ENCODE measurements at regions not wholly inside any gene's neighbourhood (a gene's known extent, or its start where the extent isn't known, plus 50 kb on each side); places are given as distances from the start of the nearest gene placed in this dataset.

DNA sequence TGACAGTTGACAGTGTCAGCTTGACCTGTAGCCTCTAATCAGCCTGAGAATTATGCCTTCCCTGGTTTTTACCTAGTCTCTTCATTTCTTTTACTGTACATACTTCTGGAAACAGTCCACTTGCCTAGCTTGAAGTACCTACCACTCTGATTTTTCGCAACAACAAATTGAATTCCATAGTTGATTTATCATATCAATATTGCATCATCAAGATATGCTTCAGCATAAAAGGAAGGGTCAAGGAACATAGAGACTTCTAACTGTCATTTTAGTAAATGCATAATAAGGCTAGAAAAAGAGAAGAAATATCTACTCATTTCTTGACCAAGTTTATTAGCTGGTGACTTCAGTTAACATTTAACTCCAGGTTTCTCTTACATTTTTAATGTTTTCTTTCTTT is 174.2 kb upstream of the FAR2 start:
- Mint-ChIP-seq H3K36me3 (ENCODE audit: low read depth) (no peaks in the 10 kb centered on the region), H3K9me3 (no peaks in the 10 kb centered on the region), H3K27ac (no peak overlapping the region), H3K4me1 (ENCODE audit: low read depth) (no peaks in the 10 kb centered on the region), H3K4me3 (no peak overlapping the region), H3K27me3 (peaks cover 8% of the 10 kb centered on the region)
- DNase-seq (no peak), ATAC-seq (no peak)
- ChIA-PET CTCF (no interaction called here), POLR2A (no interaction called here)
- intact Hi-C loops (cut with micrococcal nuclease), result no loop called here
- TF ChIP-seq, protein P1, sequence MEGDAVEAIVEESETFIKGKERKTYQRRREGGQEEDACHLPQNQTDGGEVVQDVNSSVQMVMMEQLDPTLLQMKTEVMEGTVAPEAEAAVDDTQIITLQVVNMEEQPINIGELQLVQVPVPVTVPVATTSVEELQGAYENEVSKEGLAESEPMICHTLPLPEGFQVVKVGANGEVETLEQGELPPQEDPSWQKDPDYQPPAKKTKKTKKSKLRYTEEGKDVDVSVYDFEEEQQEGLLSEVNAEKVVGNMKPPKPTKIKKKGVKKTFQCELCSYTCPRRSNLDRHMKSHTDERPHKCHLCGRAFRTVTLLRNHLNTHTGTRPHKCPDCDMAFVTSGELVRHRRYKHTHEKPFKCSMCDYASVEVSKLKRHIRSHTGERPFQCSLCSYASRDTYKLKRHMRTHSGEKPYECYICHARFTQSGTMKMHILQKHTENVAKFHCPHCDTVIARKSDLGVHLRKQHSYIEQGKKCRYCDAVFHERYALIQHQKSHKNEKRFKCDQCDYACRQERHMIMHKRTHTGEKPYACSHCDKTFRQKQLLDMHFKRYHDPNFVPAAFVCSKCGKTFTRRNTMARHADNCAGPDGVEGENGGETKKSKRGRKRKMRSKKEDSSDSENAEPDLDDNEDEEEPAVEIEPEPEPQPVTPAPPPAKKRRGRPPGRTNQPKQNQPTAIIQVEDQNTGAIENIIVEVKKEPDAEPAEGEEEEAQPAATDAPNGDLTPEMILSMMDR (IDR thresholded peaks at IDR 0.05), result no peak

DNA sequence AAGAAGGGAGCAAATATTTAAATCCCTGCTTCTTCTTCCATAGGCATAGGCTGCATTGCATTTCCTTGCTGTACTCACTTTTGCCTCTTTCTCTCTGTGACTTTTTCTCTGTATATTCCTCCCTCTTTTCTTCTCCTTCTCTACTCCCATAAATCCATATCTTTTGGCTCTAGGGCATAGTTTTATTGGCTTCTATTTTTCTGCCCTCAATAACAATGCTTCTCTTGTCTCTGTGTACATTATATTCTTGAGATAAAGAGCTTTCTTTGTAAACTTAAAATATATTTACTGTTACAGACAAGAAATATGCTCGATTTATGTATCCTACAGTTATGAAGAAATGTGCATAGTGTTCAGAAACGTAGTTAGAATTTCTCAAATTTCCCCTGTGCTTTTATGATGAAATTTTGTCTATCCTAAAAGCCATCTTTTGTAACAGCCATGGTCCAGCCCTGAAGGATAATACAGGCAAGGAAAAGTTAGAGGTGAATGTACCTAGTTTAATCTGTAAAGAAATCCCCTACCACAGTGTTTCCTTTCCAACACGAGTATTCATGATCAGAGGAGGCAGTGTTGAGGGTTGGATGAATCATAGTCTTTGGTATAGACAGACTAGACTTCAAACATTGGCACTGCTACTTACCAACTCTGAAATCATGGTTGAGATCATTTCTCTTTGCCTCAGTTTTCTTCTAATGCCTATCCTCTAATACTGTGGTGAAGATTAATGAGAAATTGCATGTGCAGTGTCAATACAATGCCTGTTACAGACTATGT is 173.3 kb upstream of the FAR2 start:
- H3K4me1 Mint-ChIP-seq (ENCODE audit: low read depth), result no peaks in the 10 kb centered on the region
- DNase-seq (no peak), ATAC-seq (no peak)
- H3K9me3 Mint-ChIP-seq, result no peaks in the 10 kb centered on the region
- CTCF ChIA-PET, result no interaction called here
- H3K27me3 Mint-ChIP-seq, result peaks cover 13% of the 10 kb centered on the region
- no peak overlapping the region for H3K27ac Mint-ChIP-seq
- TF ChIP-seq, protein P1 (IDR thresholded peaks at IDR 0.05), result no peak
- no peaks in the 10 kb centered on the region for H3K36me3 Mint-ChIP-seq (ENCODE audit: low read depth)
- POLR2A ChIA-PET, result no interaction called here
- intact Hi-C loops (cut with micrococcal nuclease), result no loop called here
- no peak overlapping the region for H3K4me3 Mint-ChIP-seq

DNA sequence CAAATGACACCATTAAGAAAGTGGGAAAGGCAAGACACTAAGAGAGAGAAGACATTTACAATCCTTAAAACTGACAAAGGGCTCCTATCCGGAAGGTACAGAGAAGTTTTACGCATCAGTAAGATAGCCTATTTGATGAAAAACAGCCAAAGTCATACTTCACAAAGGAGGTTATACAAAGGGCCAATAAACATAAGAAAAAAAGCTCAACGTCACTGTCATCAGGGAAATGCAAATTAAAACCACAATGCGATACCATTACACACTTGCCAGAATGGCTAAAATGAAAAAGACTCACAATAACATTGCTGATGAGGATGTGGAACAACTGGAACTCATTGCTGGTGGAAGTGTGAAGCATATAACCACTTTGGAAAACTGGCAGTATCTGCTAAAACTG is 168.6 kb upstream of the FAR2 start:
- no peak overlapping the region for H3K27ac Mint-ChIP-seq
- intact Hi-C loops (cut with micrococcal nuclease), result no loop called here
- no peak for DNase-seq
- TF ChIP-seq, protein P1 (IDR thresholded peaks at IDR 0.05), result no peak
- no peaks in the 10 kb centered on the region for H3K36me3 Mint-ChIP-seq (ENCODE audit: low read depth)
- POLR2A ChIA-PET, result no interaction called here
- H3K9me3 Mint-ChIP-seq, result no peaks in the 10 kb centered on the region
- ATAC-seq, result no peak
- H3K4me1 Mint-ChIP-seq (ENCODE audit: low read depth), result no peaks in the 10 kb centered on the region
- peaks cover 13% of the 10 kb centered on the region for H3K27me3 Mint-ChIP-seq
- H3K4me3 Mint-ChIP-seq, result no peak overlapping the region
- CTCF ChIA-PET, result no interaction called here

DNA sequence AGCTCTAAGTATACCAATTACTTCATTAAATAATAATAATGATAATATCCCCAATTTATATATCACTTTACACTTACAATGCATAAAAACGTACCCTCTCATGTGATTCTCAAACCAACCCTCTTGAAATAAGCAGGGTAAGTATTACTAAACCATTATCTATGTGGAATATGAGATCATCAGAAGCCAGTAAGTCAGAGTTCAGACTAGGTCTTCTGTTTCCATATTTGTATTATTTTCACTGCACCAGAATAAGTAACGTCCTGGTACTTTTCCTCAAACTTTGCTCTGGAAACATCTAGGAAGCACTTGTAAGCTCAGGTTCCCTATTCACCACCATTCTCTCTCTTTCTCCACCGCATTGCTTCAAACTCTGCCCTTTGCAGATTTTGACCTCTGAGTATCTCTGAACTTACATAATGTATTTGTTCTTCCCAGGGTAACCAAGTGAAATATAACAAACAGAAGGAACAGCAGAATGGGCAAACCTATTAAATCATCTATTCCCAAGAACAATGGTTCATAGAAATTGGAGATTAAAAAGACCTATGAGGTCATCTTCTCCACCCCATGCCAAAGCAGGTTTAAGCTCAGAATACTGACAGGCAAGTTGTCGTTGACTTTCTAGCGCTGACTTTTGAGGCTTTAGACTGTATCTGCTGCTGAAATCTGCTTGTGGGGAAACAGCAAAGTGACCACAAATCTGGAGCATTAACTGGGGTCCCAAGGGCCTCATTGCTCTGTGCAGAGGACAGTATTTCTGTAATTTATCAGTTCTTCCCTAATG is 161.3 kb upstream of the FAR2 start:
- intact Hi-C loops (cut with micrococcal nuclease), result no loop called here
- Mint-ChIP-seq H3K27me3 (peaks cover 13% of the 10 kb centered on the region), H3K36me3 (ENCODE audit: low read depth) (no peaks in the 10 kb centered on the region), H3K9me3 (no peaks in the 10 kb centered on the region), H3K27ac (no peak overlapping the region), H3K4me1 (ENCODE audit: low read depth) (no peaks in the 10 kb centered on the region), H3K4me3 (no peak overlapping the region)
- DNase-seq, result no peak
- ChIA-PET POLR2A (no interaction called here), CTCF (no interaction called here)
- TF ChIP-seq, protein P1 (IDR thresholded peaks at IDR 0.05), result no peak
- no peak for ATAC-seq

DNA sequence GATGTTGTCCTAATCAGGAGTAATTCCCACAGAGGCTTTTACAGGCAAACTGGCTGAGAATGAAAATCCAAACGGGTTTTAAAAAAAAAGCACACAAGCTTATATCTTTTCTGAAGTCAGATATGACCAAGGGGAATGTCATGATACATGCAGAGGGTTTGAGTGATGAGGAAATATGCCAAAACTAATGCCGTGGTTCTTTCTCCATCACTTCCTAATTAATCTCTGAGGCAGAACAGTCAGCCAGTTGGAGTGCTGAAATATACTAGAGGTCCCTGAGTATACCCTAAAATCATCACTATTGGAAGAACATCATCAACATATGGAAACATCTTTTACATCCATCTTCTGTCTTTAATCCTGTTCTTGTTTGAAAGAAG is 160.8 kb upstream of the FAR2 start:
- intact Hi-C loops (cut with micrococcal nuclease), result no loop called here
- Mint-ChIP-seq H3K27me3 (peaks cover 13% of the 10 kb centered on the region), H3K4me3 (no peak overlapping the region), H3K36me3 (ENCODE audit: low read depth) (no peaks in the 10 kb centered on the region), H3K9me3 (no peaks in the 10 kb centered on the region), H3K4me1 (ENCODE audit: low read depth) (no peaks in the 10 kb centered on the region), H3K27ac (no peak overlapping the region)
- TF ChIP-seq, protein P1 (IDR thresholded peaks at IDR 0.05), result no peak
- POLR2A ChIA-PET, result no interaction called here
- CTCF ChIA-PET, result no interaction called here
- DNase-seq (no peak), ATAC-seq (no peak)

All from activated CD8-positive, alpha-beta T cell treated with anti-CD3 and anti-CD28 coated beads for 36 hours (primary cell).